HT1080 (cell line): ENCODE measurements at regions not wholly inside any gene's neighbourhood (a gene's known extent, or its start where the extent isn't known, plus 50 kb on each side); places are given as distances from the start of the nearest gene placed in this dataset.

Experiments
- DNase-seq: peaks from one replicate; pipeline ENCODE4 v3.0.0-alpha.2; 2015; ENCODE audit warnings: low read depth

GRCh38 chr4:143273160-143273917 lies 63.3 kb upstream of the GAB1 start:
- DNase-seq = no peak

GRCh38 chr4:143280861-143281260 lies 55.8 kb upstream of the GAB1 start:
- DNase-seq = no peak

GRCh38 chr4:143281507-143282190 lies 55.0 kb upstream of the GAB1 start:
- no peak for DNase-seq

GRCh38 chr4:143282211-143282707 lies 54.4 kb upstream of the GAB1 start:
- no peak for DNase-seq

- DNase-seq = no peak
Observed at GRCh38 chr4:143285696-143286437, 50.8 kb upstream of the GAB1 start.

GRCh38 chr4:143286701-143287571 lies 49.7 kb upstream of the GAB1 start:
- DNase-seq = peak; percentile 44
